ENCODE measurements at regions not wholly inside any gene's neighbourhood (a gene's known extent, or its start where the extent isn't known, plus 50 kb on each side); places are given as distances from the start of the nearest gene placed in this dataset.

DNA sequence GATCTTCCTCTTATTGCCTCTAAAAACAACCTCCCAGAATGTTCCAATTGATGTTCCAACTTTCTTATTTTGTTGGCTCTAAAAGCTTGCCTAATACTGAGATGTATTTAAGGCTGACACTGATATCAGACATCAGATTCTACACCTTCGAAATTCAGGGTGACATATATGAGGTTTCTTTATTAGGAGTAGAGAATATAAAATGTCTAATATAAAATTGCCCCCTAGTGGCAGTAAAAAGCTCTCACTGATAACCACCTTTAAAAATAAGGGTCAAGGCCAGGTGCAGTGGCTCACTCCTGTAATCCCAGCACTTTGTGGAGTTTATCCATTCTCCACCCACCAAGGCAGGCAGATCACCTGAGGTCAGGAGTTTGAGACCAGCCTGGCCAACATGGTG is 789.7 kb upstream of the SLC39A10 start:
- no peaks in the 10 kb centered on the region for H3K79me2 ChIP-seq (ENCODE audit: insufficient read depth, low read length)
- H3K4me2 ChIP-seq (ENCODE audit: low read length): no peak overlapping the region; the same call in 1 of the 2 replicates
- POLR2A ChIA-PET: no interaction called here
- ATAC-seq (peak; percentile 84), DNase-seq (ENCODE audit: low read depth, low spot score) (no peak)
- H3K4me1 ChIP-seq (ENCODE audit: control insufficient read depth in 1 of 2, insufficient read depth in 2 of 2, low read length in 2 of 2): no peaks in the 10 kb centered on the region
- peak overlapping the region; percentile 90 for H2AFZ ChIP-seq (ENCODE audit: low read depth, low read length, poor library complexity, severe bottlenecking)
- no peaks in the 10 kb centered on the region for H3K9me3 ChIP-seq (ENCODE audit: control insufficient read depth in 1 of 2, insufficient read depth in 1 of 2, low read depth in 1 of 2, low read length in 2 of 2)
- BruUV-seq (replicated peaks): no TSS peak
- no peaks in the 10 kb centered on the region for H3K27me3 ChIP-seq (ENCODE audit: insufficient read depth, low read length)
- CTCF ChIA-PET: interaction anchor here (0.6 to 1.6 kb wide), 3 partner anchors 9 to 321 kb away, joined by 4 to 5 read pairs (median 4); no protein-coding TSS in a partner anchor
- intact Hi-C loops (cut with micrococcal nuclease): loop anchor here (5.0 kb wide), 1 partner anchor 320 kb away; no protein-coding TSS in a partner anchor
- H3K4me3 ChIP-seq (replicated peaks in 1 of 2; ENCODE audit: low read depth in 1 of 2, low read length in 2 of 2): no peak overlapping the region
- RAD21 ChIA-PET (ENCODE audit: low non-redundant PET in 1 of 2, low total read pairs in 2 of 2, uncharacterized antibody in 2 of 2, unreplicated experiment in 2 of 2): no interaction called here
- H3K36me3 ChIP-seq (ENCODE audit: control insufficient read depth in 1 of 2, insufficient read depth in 2 of 2, low read length in 2 of 2): no peaks in the 10 kb centered on the region
- H4K20me1 ChIP-seq (ENCODE audit: insufficient read depth): no peaks in the 10 kb centered on the region
- H3K9ac ChIP-seq (ENCODE audit: low read length): no peak overlapping the region
- no peak overlapping the region for H3K27ac ChIP-seq (ENCODE audit: low read depth, low read length)
- no peak for TF ChIP-seq CBX3 (IDR thresholded peaks at IDR 0.05; ENCODE audit: low read depth)
- TF ChIP-seq RAD21 (IDR thresholded peaks at IDR 0.05; ENCODE audit: low read depth): peak; percentile 62
- TF ChIP-seq, protein P1, sequence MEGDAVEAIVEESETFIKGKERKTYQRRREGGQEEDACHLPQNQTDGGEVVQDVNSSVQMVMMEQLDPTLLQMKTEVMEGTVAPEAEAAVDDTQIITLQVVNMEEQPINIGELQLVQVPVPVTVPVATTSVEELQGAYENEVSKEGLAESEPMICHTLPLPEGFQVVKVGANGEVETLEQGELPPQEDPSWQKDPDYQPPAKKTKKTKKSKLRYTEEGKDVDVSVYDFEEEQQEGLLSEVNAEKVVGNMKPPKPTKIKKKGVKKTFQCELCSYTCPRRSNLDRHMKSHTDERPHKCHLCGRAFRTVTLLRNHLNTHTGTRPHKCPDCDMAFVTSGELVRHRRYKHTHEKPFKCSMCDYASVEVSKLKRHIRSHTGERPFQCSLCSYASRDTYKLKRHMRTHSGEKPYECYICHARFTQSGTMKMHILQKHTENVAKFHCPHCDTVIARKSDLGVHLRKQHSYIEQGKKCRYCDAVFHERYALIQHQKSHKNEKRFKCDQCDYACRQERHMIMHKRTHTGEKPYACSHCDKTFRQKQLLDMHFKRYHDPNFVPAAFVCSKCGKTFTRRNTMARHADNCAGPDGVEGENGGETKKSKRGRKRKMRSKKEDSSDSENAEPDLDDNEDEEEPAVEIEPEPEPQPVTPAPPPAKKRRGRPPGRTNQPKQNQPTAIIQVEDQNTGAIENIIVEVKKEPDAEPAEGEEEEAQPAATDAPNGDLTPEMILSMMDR (IDR thresholded peaks at IDR 0.05 in 2 of 3, conservative IDR thresholded peaks at IDR 0.05 in 1 of 3; ENCODE audit: borderline replicate concordance in 1 of 3, insufficient read depth in 1 of 3, low read depth in 2 of 3, low read length in 2 of 3): peak; percentile 36 to 61 (median 43); a peak in 5 of 6 replicates
- no peaks in the 10 kb centered on the region for H3K9me2 ChIP-seq (ENCODE audit: insufficient read depth)

DNA sequence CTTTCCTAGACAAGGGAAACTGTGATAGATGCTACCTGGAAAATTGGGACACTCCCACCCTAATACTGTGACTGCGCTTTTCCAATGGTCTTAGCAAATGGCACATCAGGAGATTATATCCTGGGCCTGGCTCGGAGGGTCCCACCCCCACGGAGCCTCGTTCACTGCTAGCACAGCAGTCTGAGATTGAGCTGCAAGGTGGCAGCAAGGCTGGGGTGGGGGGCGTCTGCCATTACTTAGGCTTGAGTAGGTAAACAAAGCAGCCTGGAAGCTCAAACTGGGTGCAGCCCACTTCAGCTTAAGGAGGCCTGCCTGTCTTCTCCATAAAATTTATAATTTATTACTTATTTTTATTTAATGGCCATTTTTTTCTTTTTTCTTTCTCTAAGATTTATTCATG is 802.1 kb upstream of the SLC39A10 start:
- Histone ChIP-seq H3K79me2 (ENCODE audit: insufficient read depth, low read length) (no peaks in the 10 kb centered on the region), H3K9me3 (ENCODE audit: control insufficient read depth in 1 of 2, insufficient read depth in 1 of 2, low read depth in 1 of 2, low read length in 2 of 2) (no peaks in the 10 kb centered on the region), H3K4me1 (ENCODE audit: control insufficient read depth in 1 of 2, insufficient read depth in 2 of 2, low read length in 2 of 2) (no peaks in the 10 kb centered on the region), H2AFZ (ENCODE audit: low read depth, low read length, poor library complexity, severe bottlenecking) (no peak overlapping the region), H3K36me3 (ENCODE audit: control insufficient read depth in 1 of 2, insufficient read depth in 2 of 2, low read length in 2 of 2) (no peaks in the 10 kb centered on the region), H3K4me2 (ENCODE audit: low read length) (no peak overlapping the region), H3K9me2 (ENCODE audit: insufficient read depth) (peaks cover 2% of the 10 kb centered on the region; the same call in 1 of the 2 replicates), H3K27ac (ENCODE audit: low read depth, low read length) (no peak overlapping the region), H3K4me3 (replicated peaks in 1 of 2; ENCODE audit: low read depth in 1 of 2, low read length in 2 of 2) (no peak overlapping the region), H4K20me1 (ENCODE audit: insufficient read depth) (no peaks in the 10 kb centered on the region), H3K9ac (ENCODE audit: low read length) (no peak overlapping the region), H3K27me3 (ENCODE audit: insufficient read depth, low read length) (no peaks in the 10 kb centered on the region)
- DNase-seq (ENCODE audit: low read depth, low spot score): no peak
- ChIA-PET RAD21 (ENCODE audit: low non-redundant PET in 1 of 2, low total read pairs in 2 of 2, uncharacterized antibody in 2 of 2, unreplicated experiment in 2 of 2) (no interaction called here), CTCF (no interaction called here), POLR2A (no interaction called here)
- BruUV-seq (replicated peaks): no TSS peak
- no peak for ATAC-seq
- intact Hi-C loops (cut with micrococcal nuclease): no loop called here
- TF ChIP-seq TCF7L2 (IDR thresholded peaks at IDR 0.05; ENCODE audit: borderline replicate concordance, extremely low read depth, insufficient read depth, insufficient read length) (no peak), POLR2AphosphoS5 (IDR thresholded peaks at IDR 0.05; ENCODE audit: low read depth, low read length) (no peak), ZBTB33 (IDR thresholded peaks at IDR 0.05; ENCODE audit: extremely low read depth, insufficient replicate concordance, low read length) (no peak), JUND (IDR thresholded peaks at IDR 0.05) (no peak), RAD21 (IDR thresholded peaks at IDR 0.05; ENCODE audit: low read depth) (no peak), SP1 (IDR thresholded peaks at IDR 0.05; ENCODE audit: low read depth) (no peak), POLR2A (IDR thresholded peaks at IDR 0.05; ENCODE audit: borderline replicate concordance, extremely low read depth, insufficient read depth, insufficient read length) (no peak), YY1 (IDR thresholded peaks at IDR 0.05; ENCODE audit: extremely low read depth, insufficient replicate concordance, low read depth, low read length) (no peak), ELF1 (IDR thresholded peaks at IDR 0.05; ENCODE audit: borderline replicate concordance, low read depth) (no peak), SRF (IDR thresholded peaks at IDR 0.05; ENCODE audit: low read depth) (no peak)
- TF ChIP-seq, protein P2, sequence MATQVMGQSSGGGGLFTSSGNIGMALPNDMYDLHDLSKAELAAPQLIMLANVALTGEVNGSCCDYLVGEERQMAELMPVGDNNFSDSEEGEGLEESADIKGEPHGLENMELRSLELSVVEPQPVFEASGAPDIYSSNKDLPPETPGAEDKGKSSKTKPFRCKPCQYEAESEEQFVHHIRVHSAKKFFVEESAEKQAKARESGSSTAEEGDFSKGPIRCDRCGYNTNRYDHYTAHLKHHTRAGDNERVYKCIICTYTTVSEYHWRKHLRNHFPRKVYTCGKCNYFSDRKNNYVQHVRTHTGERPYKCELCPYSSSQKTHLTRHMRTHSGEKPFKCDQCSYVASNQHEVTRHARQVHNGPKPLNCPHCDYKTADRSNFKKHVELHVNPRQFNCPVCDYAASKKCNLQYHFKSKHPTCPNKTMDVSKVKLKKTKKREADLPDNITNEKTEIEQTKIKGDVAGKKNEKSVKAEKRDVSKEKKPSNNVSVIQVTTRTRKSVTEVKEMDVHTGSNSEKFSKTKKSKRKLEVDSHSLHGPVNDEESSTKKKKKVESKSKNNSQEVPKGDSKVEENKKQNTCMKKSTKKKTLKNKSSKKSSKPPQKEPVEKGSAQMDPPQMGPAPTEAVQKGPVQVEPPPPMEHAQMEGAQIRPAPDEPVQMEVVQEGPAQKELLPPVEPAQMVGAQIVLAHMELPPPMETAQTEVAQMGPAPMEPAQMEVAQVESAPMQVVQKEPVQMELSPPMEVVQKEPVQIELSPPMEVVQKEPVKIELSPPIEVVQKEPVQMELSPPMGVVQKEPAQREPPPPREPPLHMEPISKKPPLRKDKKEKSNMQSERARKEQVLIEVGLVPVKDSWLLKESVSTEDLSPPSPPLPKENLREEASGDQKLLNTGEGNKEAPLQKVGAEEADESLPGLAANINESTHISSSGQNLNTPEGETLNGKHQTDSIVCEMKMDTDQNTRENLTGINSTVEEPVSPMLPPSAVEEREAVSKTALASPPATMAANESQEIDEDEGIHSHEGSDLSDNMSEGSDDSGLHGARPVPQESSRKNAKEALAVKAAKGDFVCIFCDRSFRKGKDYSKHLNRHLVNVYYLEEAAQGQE (IDR thresholded peaks at IDR 0.05; ENCODE audit: low read depth): no peak

All from HCT116 (cell line).